Lower leg skin (tissue), 4 donors: ENCODE measurements at regions not wholly inside any gene's neighbourhood (a gene's known extent, or its start where the extent isn't known, plus 50 kb on each side); places are given as distances from the start of the nearest gene placed in this dataset.
"Not testable (repeated sequence)": the region's sequence is repeated elsewhere in the genome, so short reads cannot be mapped to it uniquely, and the experiment has no call there.

Source experiments
- DNase-seq, 2 donors: peaks; one replicate each; pipeline ENCODE4 v3.0.0-alpha.2; 2019; ENCODE audit warnings: low spot score in 2 of 2
- H3K4me3 ChIP-seq: fragments of 200-600 bp; sonication (generic); 2 replicates; pipeline ENCODE4 v1.5.1; 2017; ENCODE audit warnings: mild to moderate bottlenecking, low read depth; ENCODE audit not compliant: poor library complexity, severe bottlenecking
- CTCF ChIP-seq, 3 donors: fragments of 450-650 bp; IDR thresholded peaks; one replicate each; pipeline ENCODE4 v1.5.1; 2016; ENCODE audit warnings: antibody characterized with exemption in 3 of 3, mild to moderate bottlenecking in 3 of 3, moderate library complexity in 2 of 3
- POLR2A ChIP-seq, 2 donors: fragments of 450-650 bp; IDR thresholded peaks; one replicate each; pipeline ENCODE4 v1.6.1; 2016 to 2017; ENCODE audit warnings: antibody characterized with exemption in 2 of 2, mild to moderate bottlenecking in 1 of 2, moderate library complexity in 1 of 2
- WGBS, 2 donors: methylation state at CpG; one replicate each; pipeline ENCODE4 v1.1.5; 2018; 5-methylcytosine and 5-hydroxymethylcytosine counted together
- intact Hi-C: fragments of 100-400 bp; cut with DNase I; formaldehyde crosslinking; loops from one replicate; pipeline ENCODE4 v1.15.0; 2023; ENCODE audit warnings: low total_unique reads

GRCh38 chr9:74064702-74065101 lies 432.4 kb upstream of the RORB start:
- H3K4me3 ChIP-seq: no peak overlapping the region
- TF ChIP-seq POLR2A (IDR thresholded peaks at IDR 0.05) (no peak), CTCF (IDR thresholded peaks at IDR 0.05) (no peak)
- intact Hi-C loops: no loop called here
- WGBS, 2 donors: 53 to 62% methylated on average over 2 of the region's 2 CpGs
- no peak for DNase-seq

- no peak overlapping the region for H3K4me3 ChIP-seq
- no peak for DNase-seq
- TF ChIP-seq POLR2A (IDR thresholded peaks at IDR 0.05): no peak
- no peak for TF ChIP-seq CTCF (IDR thresholded peaks at IDR 0.05)
- intact Hi-C loops: no loop called here
- WGBS, 2 donors: 43 to 56% methylated on average over 2 of the region's 2 CpGs
These were observed 431.0 kb upstream of the RORB start for GRCh38 chr9:74066128-74066527.

GRCh38 chr9:74066605-74067004 lies 430.5 kb upstream of the RORB start:
- intact Hi-C loops: no loop called here
- H3K4me3 ChIP-seq: no peak overlapping the region
- TF ChIP-seq POLR2A (IDR thresholded peaks at IDR 0.05) (no peak), CTCF (IDR thresholded peaks at IDR 0.05) (no peak)
- no peak for DNase-seq
- 59% methylated on average over 6 of the region's 6 CpGs for WGBS, 2 donors

- H3K4me3 ChIP-seq: no peak overlapping the region
- TF ChIP-seq CTCF (IDR thresholded peaks at IDR 0.05): no peak
- TF ChIP-seq POLR2A (IDR thresholded peaks at IDR 0.05): no peak
- intact Hi-C loops: no loop called here
These were observed 425.6 kb upstream of the RORB start for GRCh38 chr9:74071502-74071901.

GRCh38 chr9:74073897-74074296 lies 423.2 kb upstream of the RORB start:
- H3K4me3 ChIP-seq: no peak overlapping the region
- DNase-seq: no peak
- TF ChIP-seq POLR2A (IDR thresholded peaks at IDR 0.05) (no peak), CTCF (IDR thresholded peaks at IDR 0.05) (no peak)
- intact Hi-C loops: no loop called here
- WGBS, 2 donors: 76 to 85% methylated on average over 7 of the region's 7 CpGs

More at GRCh38 chr9:74071502-74071901, 425.6 kb upstream of the RORB start:
- DNase-seq: no peak

GRCh38 chr9:74078647-74079046 lies 418.5 kb upstream of the RORB start:
- TF ChIP-seq CTCF (IDR thresholded peaks at IDR 0.05) (no peak), POLR2A (IDR thresholded peaks at IDR 0.05) (no peak)
- no peak overlapping the region for H3K4me3 ChIP-seq
- intact Hi-C loops: no loop called here
- DNase-seq: no peak

GRCh38 chr9:74080652-74081051 lies 416.5 kb upstream of the RORB start:
- WGBS, 2 donors: 95 to 97% methylated on average over 4 of the region's 4 CpGs
- DNase-seq, H3K4me3 ChIP-seq, intact Hi-C loops: not testable (repeated sequence)
